Ascending aorta (tissue), 2 donors: ENCODE measurements at regions not wholly inside any gene's neighbourhood (a gene's known extent, or its start where the extent isn't known, plus 50 kb on each side); places are given as distances from the start of the nearest gene placed in this dataset.

Experiments used
- DNase-seq, 2 donors: peaks; one replicate each; pipeline ENCODE4 v3.0.0-alpha.2; 2019; ENCODE audit warnings: low spot score in 2 of 2
- H3K27ac ChIP-seq, 2 donors: fragments of 200-600 bp; sonication (generic); one replicate each; pipeline ENCODE4 v1.5.1; 2016 to 2017; ENCODE audit warnings: mild to moderate bottlenecking in 1 of 2
- H3K27me3 ChIP-seq: fragments of 200-600 bp; sonication (generic); one replicate; pipeline ENCODE4 v1.5.1; 2017
- H3K36me3 ChIP-seq, 2 donors: fragments of 200-600 bp; sonication (generic); one replicate each; pipeline ENCODE4 v1.5.1; 2016
- H3K4me1 ChIP-seq, 2 donors: fragments of 200-600 bp; sonication (generic); one replicate each; pipeline ENCODE4 v1.5.1; 2016 to 2017; ENCODE audit warnings: mild to moderate bottlenecking in 1 of 2
- H3K4me3 ChIP-seq, 2 donors: fragments of 200-600 bp; sonication (generic); one replicate each; pipeline ENCODE4 v1.5.1; 2016 to 2017; ENCODE audit warnings: mild to moderate bottlenecking in 1 of 2
- H3K9me3 ChIP-seq, 2 donors: fragments of 200-600 bp; sonication (generic); one replicate each; pipeline ENCODE4 v1.5.1; 2016
- intact Hi-C: fragments of 100-400 bp; cut with DNase I; formaldehyde crosslinking; loops from one replicate; pipeline ENCODE4 v1.15.1; 2023
- TF ChIP-seq, protein P1 (sequence below), 3 experiments: fragments of 200-600 bp in 2 of 3; fragments of 450-650 bp in 1 of 3; sonication (generic) in 2 of 3; IDR thresholded peaks; one replicate each; pipeline ENCODE4 v1.5.1; 2016 to 2019; ENCODE audit warnings: antibody characterized with exemption in 3 of 3, mild to moderate bottlenecking in 1 of 3, moderate library complexity in 1 of 3

- Histone ChIP-seq H3K4me1 (no peaks in the 10 kb centered on the region), H3K9me3 (no peaks in the 10 kb centered on the region), H3K27me3 (no peaks in the 10 kb centered on the region), H3K27ac (no peak overlapping the region), H3K36me3 (no peaks in the 10 kb centered on the region), H3K4me3 (no peak overlapping the region)
- intact Hi-C loops = no loop called here
- TF ChIP-seq, protein P1, sequence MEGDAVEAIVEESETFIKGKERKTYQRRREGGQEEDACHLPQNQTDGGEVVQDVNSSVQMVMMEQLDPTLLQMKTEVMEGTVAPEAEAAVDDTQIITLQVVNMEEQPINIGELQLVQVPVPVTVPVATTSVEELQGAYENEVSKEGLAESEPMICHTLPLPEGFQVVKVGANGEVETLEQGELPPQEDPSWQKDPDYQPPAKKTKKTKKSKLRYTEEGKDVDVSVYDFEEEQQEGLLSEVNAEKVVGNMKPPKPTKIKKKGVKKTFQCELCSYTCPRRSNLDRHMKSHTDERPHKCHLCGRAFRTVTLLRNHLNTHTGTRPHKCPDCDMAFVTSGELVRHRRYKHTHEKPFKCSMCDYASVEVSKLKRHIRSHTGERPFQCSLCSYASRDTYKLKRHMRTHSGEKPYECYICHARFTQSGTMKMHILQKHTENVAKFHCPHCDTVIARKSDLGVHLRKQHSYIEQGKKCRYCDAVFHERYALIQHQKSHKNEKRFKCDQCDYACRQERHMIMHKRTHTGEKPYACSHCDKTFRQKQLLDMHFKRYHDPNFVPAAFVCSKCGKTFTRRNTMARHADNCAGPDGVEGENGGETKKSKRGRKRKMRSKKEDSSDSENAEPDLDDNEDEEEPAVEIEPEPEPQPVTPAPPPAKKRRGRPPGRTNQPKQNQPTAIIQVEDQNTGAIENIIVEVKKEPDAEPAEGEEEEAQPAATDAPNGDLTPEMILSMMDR (IDR thresholded peaks at IDR 0.05) = no peak
- DNase-seq = no peak
Measured at GRCh38 chr17:33932996-33933395, 322.1 kb upstream of the CCL2 start.

DNA sequence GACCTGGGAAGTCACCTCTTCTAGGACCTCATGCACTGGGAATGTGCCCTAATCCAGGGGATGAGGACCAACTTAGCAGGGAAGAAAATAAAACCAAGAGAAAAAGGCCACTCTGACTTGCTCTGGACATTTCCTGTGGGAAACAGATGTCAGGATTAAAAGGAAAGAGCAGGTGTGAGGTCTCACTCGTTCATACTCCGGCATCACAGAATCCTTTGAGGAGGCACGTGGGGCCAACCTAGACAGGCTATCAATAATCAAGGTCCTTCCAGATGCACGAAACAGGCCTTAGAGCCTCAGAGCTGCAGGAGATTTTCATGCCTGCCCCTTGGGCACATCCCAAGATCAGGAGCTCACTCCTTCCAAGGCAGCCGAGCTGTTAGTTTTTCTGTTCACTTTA, 321.5 kb upstream of the CCL2 start:
- intact Hi-C loops = no loop called here
- Histone ChIP-seq H3K4me1 (no peaks in the 10 kb centered on the region), H3K27me3 (no peaks in the 10 kb centered on the region), H3K36me3 (no peaks in the 10 kb centered on the region), H3K4me3 (no peak overlapping the region), H3K9me3 (no peaks in the 10 kb centered on the region), H3K27ac (no peak overlapping the region)
- no peak for DNase-seq
- TF ChIP-seq, protein P1 (IDR thresholded peaks at IDR 0.05) = no peak

- Histone ChIP-seq H3K4me3 (no peak overlapping the region), H3K36me3 (no peaks in the 10 kb centered on the region), H3K4me1 (no peaks in the 10 kb centered on the region), H3K27ac (no peak overlapping the region), H3K27me3 (no peaks in the 10 kb centered on the region), H3K9me3 (no peaks in the 10 kb centered on the region)
- no peak for DNase-seq
- TF ChIP-seq, protein P1 (IDR thresholded peaks at IDR 0.05) = no peak
- intact Hi-C loops = no loop called here
Measured at GRCh38 chr17:33934696-33935095, 320.4 kb upstream of the CCL2 start.

DNA sequence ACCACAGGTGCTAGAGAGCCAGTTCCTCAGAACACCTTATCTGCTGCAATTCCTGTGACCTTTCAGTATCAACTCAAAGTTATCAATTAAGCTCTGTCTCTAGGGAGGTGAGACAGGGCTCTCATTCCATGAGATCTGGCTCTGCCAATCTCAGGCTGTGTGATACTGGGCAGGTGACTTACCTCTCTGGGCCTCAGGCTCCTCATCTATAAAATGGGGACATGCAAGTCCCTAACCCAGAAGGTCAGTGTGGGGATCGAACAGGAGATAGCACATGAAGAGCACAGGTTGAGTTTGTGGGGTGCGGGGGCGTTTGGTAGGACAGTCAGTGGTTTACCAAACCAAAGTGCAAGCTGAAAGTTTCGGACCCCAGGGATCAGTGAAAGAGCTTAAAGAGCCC, 319.3 kb upstream of the CCL2 start:
- intact Hi-C loops = no loop called here
- H3K27me3 ChIP-seq = no peaks in the 10 kb centered on the region
- DNase-seq = no peak
- no peaks in the 10 kb centered on the region for H3K36me3 ChIP-seq
- no peaks in the 10 kb centered on the region for H3K4me1 ChIP-seq
- no peaks in the 10 kb centered on the region for H3K9me3 ChIP-seq
- H3K4me3 ChIP-seq = no peak overlapping the region
- no peak overlapping the region for H3K27ac ChIP-seq
- TF ChIP-seq, protein P1 (IDR thresholded peaks at IDR 0.05) = no peak

- Histone ChIP-seq H3K4me3 (no peak overlapping the region), H3K36me3 (no peaks in the 10 kb centered on the region), H3K4me1 (no peaks in the 10 kb centered on the region), H3K27me3 (no peaks in the 10 kb centered on the region), H3K9me3 (no peaks in the 10 kb centered on the region), H3K27ac (no peak overlapping the region)
- TF ChIP-seq, protein P1 (IDR thresholded peaks at IDR 0.05) = no peak
- no peak for DNase-seq
- intact Hi-C loops = no loop called here
Measured at GRCh38 chr17:33936764-33937163, 318.3 kb upstream of the CCL2 start.

- H3K4me3 ChIP-seq = no peak overlapping the region
- H3K36me3 ChIP-seq = no peaks in the 10 kb centered on the region
- TF ChIP-seq, protein P1 (IDR thresholded peaks at IDR 0.05) = no peak
- no peak for DNase-seq
- no peaks in the 10 kb centered on the region for H3K27me3 ChIP-seq
- H3K9me3 ChIP-seq = no peaks in the 10 kb centered on the region
- no peak overlapping the region for H3K27ac ChIP-seq
- no peaks in the 10 kb centered on the region for H3K4me1 ChIP-seq
- intact Hi-C loops = no loop called here
Measured at GRCh38 chr17:33939959-33940358, 315.1 kb upstream of the CCL2 start.
